Middle frontal gyrus (tissue), 1 donor: ENCODE measurements at regions not wholly inside any gene's neighbourhood (a gene's known extent, or its start where the extent isn't known, plus 50 kb on each side); places are given as distances from the start of the nearest gene placed in this dataset.

ENCODE experiments used
- DNase-seq: peaks from one replicate; pipeline ENCODE4 v3.0.0-alpha.2; 2015; ENCODE audit warnings: low spot score; ENCODE audit errors: extremely low spot score

GRCh38 chr2:21928292-21928691 lies 804.5 kb downstream of the TDRD15 start:
- peak; percentile 18 for DNase-seq

- DNase-seq: peak; percentile 24
These were observed 806.5 kb downstream of the TDRD15 start for GRCh38 chr2:21930226-21930625.

GRCh38 chr2:21939967-21940366 lies 816.2 kb downstream of the TDRD15 start:
- no peak for DNase-seq

GRCh38 chr2:21944536-21944935 lies 820.8 kb downstream of the TDRD15 start:
- DNase-seq: no peak

GRCh38 chr2:21945658-21946057 lies 821.9 kb downstream of the TDRD15 start:
- DNase-seq: no peak

- DNase-seq: peak; percentile 15
These were observed 823.3 kb downstream of the TDRD15 start for GRCh38 chr2:21947046-21947445.

GRCh38 chr2:21966139-21966538 lies 842.4 kb downstream of the TDRD15 start:
- no peak for DNase-seq

- DNase-seq: no peak
These were observed 847.2 kb downstream of the TDRD15 start for GRCh38 chr2:21970971-21971370.

- no peak for DNase-seq
These were observed 848.8 kb downstream of the TDRD15 start for GRCh38 chr2:21972586-21972985.

- DNase-seq: no peak
These were observed 857.4 kb downstream of the TDRD15 start for GRCh38 chr2:21981127-21981526.

GRCh38 chr2:21993002-21993401 lies 869.2 kb downstream of the TDRD15 start:
- no peak for DNase-seq

GRCh38 chr2:21996339-21996738 lies 872.6 kb downstream of the TDRD15 start:
- DNase-seq: no peak

GRCh38 chr2:21999522-21999921 lies 875.8 kb downstream of the TDRD15 start:
- no peak for DNase-seq

GRCh38 chr2:22002066-22002465 lies 878.3 kb downstream of the TDRD15 start:
- DNase-seq: no peak

GRCh38 chr2:22003270-22003669 lies 879.5 kb downstream of the TDRD15 start:
- no peak for DNase-seq

- DNase-seq: no peak
These were observed 887.3 kb downstream of the TDRD15 start for GRCh38 chr2:22011048-22011447.

- no peak for DNase-seq
These were observed 896.4 kb downstream of the TDRD15 start for GRCh38 chr2:22020091-22020742.

- no peak for DNase-seq
These were observed 903.7 kb downstream of the TDRD15 start for GRCh38 chr2:22027345-22028005.

GRCh38 chr2:22035361-22035830 lies 911.6 kb downstream of the TDRD15 start:
- DNase-seq: no peak

- DNase-seq: no peak
These were observed 913.5 kb downstream of the TDRD15 start for GRCh38 chr2:22037274-22037673.

- DNase-seq: no peak
These were observed 920.0 kb downstream of the TDRD15 start for GRCh38 chr2:22043784-22044183.

- no peak for DNase-seq
These were observed 932.2 kb downstream of the TDRD15 start for GRCh38 chr2:22055784-22056620.
